HG03139 (cell line): ENCODE measurements at regions not wholly inside any gene's neighbourhood (a gene's known extent, or its start where the extent isn't known, plus 50 kb on each side); places are given as distances from the start of the nearest gene placed in this dataset.

Experiments used
- ATAC-seq: cut with Tn5 transposase; IDR thresholded peaks from one replicate; pipeline ENCODE4 v1.9.1; 2021; ENCODE audit not compliant: unreplicated experiment

DNA sequence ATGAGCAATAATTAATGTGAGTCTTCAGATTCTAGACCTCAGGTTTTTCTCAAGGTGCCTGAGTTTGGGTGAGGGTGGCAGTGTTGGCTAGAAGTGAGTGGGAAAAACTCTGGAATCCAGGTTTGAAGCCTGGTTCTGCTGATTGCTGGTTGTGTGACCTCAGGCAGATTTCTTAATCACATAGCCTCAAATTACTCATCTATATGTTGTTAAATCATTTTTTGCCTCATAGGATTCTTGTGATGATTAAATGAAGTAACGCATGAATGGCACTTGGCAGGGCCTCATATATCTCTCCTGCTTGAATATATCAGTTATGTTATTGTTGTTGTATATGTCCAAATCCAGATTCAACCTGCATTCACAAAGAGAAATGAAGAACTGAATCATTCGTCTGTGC, 60.5 kb downstream of the NR2F2 start:
- ATAC-seq = no peak

DNA sequence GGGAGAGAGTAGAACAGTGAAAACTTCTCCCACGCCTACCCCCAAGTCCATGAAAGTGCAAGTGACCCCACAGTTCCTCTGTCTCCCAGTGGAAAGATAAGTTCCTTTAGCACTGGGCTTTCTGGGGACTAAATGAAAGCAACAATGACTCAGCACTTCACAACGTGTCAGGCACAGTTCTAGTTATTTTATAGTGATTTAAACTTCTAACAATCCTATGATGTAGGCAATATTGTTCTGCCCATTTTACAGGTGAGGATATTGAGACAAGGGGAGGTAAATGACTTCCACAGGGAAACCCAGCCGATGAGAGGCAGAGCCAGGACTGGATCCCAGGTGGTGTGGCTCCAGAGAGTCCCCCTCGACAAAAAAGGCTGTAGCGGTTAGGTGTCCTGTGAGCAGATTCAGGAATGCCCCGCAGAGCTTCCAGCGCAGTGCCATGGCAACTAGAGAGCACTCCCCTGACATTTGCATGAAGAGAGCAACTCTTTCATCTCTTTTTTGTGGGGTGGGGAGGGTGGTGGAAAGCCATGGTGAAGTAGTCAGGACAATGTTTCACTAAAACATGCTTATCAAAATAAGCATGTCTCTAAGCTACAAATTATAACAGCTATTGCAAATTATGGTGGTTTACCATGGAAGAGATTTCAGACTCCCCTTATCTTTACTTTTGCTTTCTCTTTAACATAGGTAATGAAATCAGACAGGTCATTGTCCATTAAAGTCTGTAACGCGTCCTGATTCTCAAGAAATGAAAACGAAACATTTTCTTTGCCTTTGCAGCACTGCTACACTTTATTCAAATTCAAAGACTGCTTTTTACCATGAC, 62.1 kb downstream of the NR2F2 start:
- no peak for ATAC-seq

- no peak for ATAC-seq
Measured at GRCh38 chr15:96393209-96393513, 62.7 kb downstream of the NR2F2 start.

- ATAC-seq = no peak
Measured at GRCh38 chr15:96395687-96396086, 65.2 kb downstream of the NR2F2 start.

DNA sequence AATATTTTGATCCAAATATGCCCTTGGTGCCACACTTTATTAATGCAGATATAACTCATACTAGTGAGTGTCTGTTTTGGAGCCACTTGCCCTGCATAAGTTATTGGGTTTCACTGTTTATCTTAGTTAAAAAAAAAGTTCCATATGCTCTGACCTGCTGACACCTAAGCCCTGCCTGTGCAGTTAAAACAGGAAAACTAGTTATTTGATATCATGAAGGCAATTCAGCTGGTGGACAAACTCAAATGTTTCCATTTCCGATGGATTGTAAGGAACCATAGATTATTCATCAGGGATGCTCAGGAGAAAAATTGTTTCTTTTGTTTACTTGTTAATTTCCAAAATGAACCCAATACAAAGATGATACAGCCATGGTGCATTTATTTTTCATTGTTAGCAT, 68.3 kb downstream of the NR2F2 start:
- no peak for ATAC-seq

DNA sequence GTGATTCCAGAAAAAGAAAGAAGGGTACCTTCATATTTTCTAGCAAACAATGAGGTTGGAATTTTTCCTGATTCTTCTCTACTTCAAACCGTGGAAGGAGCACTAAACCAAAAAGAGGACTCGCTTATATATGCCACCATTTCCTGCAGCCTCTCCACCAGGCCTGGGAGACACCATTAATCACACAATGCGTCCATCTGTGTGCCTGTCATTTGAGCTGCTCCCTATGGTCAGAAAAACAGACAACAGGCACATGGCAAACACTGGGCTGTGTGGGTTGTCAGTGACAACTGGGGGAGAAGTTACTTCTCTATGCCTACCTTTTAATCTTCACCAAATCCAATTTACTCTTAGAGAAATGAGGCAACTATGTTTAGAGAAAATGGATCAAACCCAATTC, 71.9 kb downstream of the NR2F2 start:
- no peak for ATAC-seq

- ATAC-seq = no peak
Measured at GRCh38 chr15:96403071-96403470, 72.6 kb downstream of the NR2F2 start.

DNA sequence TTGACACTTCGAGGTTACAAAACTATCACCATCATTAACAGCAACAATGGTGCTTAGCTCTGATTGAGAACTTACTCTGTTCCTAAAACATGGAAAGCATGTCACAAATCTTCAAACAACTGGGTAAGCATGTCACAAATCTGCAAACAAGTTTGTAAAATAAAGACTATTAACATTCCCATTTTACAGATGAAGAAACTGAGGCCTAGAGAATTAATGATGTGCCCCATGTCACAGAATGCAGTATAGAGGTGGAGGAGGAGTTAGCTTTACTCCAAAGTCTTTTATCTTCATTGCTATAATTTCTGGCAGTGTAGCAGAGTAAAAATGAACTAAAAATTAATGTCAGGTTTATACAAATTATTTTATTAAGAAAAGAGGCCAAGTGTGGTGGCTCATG, 73.4 kb downstream of the NR2F2 start:
- ATAC-seq = no peak

DNA sequence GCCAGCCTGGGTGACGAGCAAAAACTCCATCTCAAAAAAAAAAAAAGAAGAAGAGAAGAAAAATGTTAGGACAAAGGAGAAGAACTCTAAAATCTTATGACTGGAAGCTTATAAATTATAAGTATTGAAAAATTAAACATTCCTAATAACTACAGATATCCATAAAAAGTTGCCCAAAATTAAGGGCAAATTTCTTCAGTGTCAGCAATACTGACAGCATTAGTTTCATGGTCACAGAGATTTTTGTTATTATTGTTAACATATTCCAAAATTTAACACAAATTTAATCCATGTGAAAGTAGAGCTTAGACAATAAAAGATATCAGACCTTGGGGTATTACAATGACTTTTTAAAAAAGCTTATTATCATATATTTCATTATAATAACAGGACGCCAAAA, 74.1 kb downstream of the NR2F2 start:
- ATAC-seq = no peak

GRCh38 chr15:96406291-96406690, 75.8 kb downstream of the NR2F2 start:
- no peak for ATAC-seq

DNA sequence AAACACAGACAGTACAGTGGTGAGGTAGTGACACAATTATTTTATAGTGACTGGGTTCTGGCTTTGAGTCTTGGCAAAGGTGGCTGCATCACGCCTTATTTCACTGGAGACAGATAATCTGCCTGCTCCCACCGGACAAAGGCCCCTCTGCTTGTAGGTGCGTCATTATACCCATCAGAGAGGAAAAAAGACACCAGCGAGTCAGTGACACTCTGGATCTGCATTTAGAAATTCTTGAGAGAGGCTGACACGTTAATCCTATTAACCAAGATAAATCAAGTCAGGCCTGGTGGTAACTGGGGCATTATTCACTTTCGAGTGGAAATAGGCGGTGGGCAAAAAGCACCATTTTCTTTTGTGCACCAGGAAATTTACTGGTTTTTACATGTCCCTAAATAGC, 76.2 kb downstream of the NR2F2 start:
- ATAC-seq = no peak

- no peak for ATAC-seq
Measured at GRCh38 chr15:96407482-96407881, 77.0 kb downstream of the NR2F2 start.

GRCh38 chr15:96408591-96409183, 78.2 kb downstream of the NR2F2 start:
- ATAC-seq = no peak

GRCh38 chr15:96409215-96410138, 79.0 kb downstream of the NR2F2 start:
- ATAC-seq = no peak

DNA sequence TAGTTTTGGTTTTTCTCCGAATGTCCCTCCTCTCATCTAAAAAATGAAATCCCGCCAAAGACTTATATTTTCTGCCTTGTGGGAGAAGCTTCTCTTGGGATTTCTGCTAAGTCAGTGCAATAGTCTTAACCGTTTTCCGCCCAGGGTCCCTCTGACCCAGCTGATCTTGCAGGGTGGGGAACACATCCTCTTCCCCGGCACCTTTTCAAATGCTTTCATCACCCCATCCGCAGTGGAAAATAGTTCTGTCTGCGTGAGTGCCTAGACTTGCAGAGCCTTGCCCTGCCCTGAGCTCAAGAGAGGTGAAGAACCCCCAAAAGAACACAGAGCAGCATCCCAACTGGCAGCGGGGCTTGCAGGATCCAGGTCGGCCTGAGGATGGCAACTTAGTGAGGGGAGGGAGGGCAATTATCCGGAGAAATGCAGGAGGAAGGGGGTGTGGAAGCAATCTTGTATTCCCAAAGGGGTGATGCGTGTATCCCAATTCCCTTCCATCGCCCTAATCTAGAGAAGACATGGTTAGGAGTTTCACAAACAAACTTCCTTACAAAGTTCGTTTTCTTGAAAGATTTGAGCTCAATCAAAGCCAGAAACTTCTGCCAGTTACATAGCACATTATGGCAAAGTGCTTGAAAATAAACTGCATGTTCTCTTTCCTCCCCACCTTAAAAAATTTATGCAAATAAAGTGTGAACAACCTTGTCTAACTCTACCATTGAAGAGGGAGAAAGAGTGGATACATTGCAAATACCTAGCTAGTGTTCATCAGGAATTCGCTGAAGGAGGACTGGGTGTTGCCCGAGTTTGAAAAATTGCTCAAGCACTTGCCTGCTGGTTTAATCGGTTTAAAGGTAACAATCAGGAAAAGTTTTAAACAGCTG, 79.9 kb downstream of the NR2F2 start:
- ATAC-seq = no peak

DNA sequence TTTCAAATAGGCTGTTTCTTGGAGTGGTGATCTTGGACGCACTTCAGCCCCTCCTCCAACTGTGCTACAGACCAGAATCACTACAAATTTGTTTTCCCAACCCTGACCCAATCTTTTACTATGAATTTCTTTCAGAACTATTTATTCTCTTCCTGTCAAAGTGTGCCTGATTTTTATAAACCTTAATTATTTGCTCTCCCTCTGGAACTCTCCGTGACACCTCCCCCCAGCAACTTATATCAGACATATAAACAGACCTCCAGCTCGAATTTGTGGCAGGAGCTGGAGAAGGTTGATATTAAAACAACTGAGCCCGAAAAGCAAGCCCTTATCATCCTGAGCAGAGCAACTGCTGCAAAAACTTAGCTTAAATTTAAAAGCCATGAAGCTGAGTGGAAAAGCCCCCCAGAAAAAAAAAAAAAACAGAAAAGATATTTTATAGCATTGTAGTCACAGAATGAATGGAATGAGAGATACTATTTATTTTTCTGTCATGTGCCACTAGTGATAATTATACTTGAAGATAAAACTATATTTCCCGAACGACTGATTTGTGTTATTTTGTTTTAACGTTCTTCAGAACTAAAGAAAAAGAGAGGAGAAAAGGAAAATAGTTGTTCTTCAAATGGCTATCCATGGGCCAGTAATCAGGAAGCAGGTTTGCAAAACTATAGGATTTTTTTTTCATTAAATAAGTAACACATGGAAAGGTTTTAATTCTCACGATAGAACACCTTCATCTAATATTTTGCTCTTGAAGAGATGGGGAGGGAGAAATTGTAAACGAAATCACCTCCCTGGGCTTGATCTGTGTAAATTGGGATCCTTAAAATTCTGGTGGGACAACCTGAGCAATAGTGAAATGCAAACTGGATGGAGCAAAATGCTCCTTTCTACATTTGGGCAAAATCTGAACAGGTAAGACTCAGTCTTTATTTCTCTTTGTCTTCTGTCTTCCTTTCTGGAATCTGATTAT, 80.8 kb downstream of the NR2F2 start:
- ATAC-seq = no peak

DNA sequence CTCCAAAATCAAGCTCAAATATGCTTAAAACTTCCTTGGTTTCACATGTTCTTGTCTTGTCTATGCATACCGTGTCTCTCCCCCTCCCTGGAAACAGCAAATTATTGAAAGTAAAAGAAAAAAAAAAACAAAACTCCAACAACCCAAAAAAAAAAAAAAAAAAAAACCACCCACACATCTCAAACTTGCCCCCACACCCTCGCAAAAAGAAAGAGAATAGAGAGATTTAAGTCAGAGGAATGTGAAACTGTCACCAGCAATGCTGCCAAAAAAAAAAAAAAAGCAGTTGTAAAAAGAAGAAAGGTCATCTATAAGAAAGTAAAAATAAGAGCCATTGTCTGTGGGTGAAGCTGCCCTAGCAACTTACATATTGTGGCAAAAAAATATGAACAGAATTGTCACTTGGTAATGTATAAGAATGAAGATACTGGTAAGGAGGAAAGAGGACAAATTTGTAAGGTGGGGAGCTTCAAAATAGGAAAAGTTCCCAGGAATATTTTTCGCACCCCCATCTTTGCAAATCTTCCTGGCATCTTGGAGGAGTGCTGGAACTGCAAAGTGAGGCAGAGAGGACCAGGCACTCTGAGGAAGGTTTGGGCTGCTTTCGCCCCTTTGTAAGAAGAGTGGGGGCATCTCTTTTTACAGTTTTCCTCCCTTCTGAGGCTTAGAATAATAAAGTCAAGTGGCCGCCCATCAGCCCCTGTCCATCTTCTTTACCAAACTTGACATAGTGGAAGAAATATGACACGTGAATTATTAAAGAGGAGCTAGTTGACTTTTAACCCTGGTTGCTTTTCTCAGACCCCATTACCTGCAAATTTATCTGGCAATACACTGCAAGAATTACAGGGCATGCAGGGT, 81.8 kb downstream of the NR2F2 start:
- ATAC-seq = no peak

DNA sequence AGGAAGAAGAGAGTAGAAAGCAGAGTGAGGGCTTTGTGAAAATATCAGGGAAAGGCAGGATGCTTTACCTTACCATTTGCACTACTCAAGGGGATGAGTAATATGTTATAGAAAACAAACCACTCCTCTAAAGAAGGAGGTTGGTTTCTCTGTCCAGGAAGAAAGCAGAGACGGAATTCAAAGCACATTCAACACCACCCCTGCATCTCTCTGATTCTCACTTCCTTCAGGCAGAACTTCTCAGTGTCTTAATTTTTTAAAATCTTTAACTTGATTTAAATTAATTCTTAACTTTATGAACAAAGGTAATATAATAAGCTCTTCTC, 82.4 kb downstream of the NR2F2 start:
- ATAC-seq = no peak

- no peak for ATAC-seq
Measured at GRCh38 chr15:96413657-96414056, 83.2 kb downstream of the NR2F2 start.
